IMR-90 (cell line): ENCODE measurements at regions not wholly inside any gene's neighbourhood (a gene's known extent, or its start where the extent isn't known, plus 50 kb on each side); places are given as distances from the start of the nearest gene placed in this dataset.

Source experiments
- ATAC-seq: fragments of 200-7000 bp; cut with Tn5 transposase; 2 replicates; pipeline ENCODE4 v1.9.1; 2020; ENCODE audit warnings: low read depth, mild to moderate bottlenecking, moderate library complexity
- BruUV-seq: library from RNA; stranded (reverse); fragments of 400-500 nt; replicated peaks from 2 replicates; lab custom pipeline; 2021; lab: Mats Ljungman, UMichigan
- CTCF ChIA-PET: fragments of 300-600 bp; formaldehyde crosslinking; extraction: SDS; loops from one replicate; lab custom pipeline; 2021; ENCODE audit warnings: antibody characterized with exemption; lab: Yijun Ruan, JAX
- POLR2A ChIA-PET: fragments of 300-600 bp; sonication (Branson Sonifier 250); formaldehyde crosslinking; loops from one replicate; lab custom pipeline; 2022; ENCODE audit warnings: antibody characterized with exemption; ENCODE audit not compliant: unreplicated experiment; lab: Charles Lee
- DNase-seq: peaks from one replicate; pipeline ENCODE4 v3.0.0; 2013
- H2AFZ ChIP-seq: replicated peaks from 2 replicates; pipeline ENCODE3; 2013; ENCODE audit warnings: low read length, mild to moderate bottlenecking; ENCODE audit not compliant: poor library complexity
- H2AK5ac ChIP-seq: 2 replicates; pipeline ENCODE4 v1.6.1; 2013; ENCODE audit warnings: low read depth, low read length, inconsistent platforms
- H2AK9ac ChIP-seq: replicated peaks from 2 replicates; pipeline ENCODE3; 2013; ENCODE audit warnings: mild to moderate bottlenecking, low read depth, low read length, moderate library complexity; ENCODE audit not compliant: poor library complexity
- H2BK120ac ChIP-seq: 2 replicates; pipeline ENCODE4 v1.6.1; 2013; ENCODE audit warnings: low read depth, low read length, inconsistent platforms
- H2BK15ac ChIP-seq: 3 replicates; pipeline ENCODE4 v1.6.1; 2013; ENCODE audit warnings: low read depth, low read length, inconsistent platforms
- H2BK20ac ChIP-seq: 2 replicates; pipeline ENCODE4 v1.6.1; 2013; ENCODE audit warnings: low read depth, mild to moderate bottlenecking, inconsistent platforms, low read length, moderate library complexity
- H2BK5ac ChIP-seq: 2 replicates; pipeline ENCODE4 v1.6.1; 2013; ENCODE audit warnings: mild to moderate bottlenecking, low read depth, low read length, inconsistent platforms; ENCODE audit not compliant: poor library complexity, severe bottlenecking
- H3K14ac ChIP-seq: replicated peaks from 2 replicates; pipeline ENCODE4 v1.6.1; 2013; ENCODE audit warnings: low read depth, low read length, inconsistent platforms
- H3K18ac ChIP-seq: 2 replicates; pipeline ENCODE4 v1.6.1; 2013; ENCODE audit warnings: low read depth, low read length, control low read depth
- H3K23ac ChIP-seq: 2 replicates; pipeline ENCODE4 v1.6.1; 2013; ENCODE audit warnings: low read depth, low read length, inconsistent platforms
- H3K27ac ChIP-seq: 2 replicates; pipeline ENCODE4 v1.5.1; 2013; ENCODE audit warnings: mild to moderate bottlenecking, control low read depth, low read length; ENCODE audit not compliant: insufficient read depth
- H3K27me3 ChIP-seq: 2 replicates; pipeline ENCODE4 v1.6.1; 2013; ENCODE audit warnings: low read length; ENCODE audit not compliant: control insufficient read depth, insufficient read depth
- H3K36me3 ChIP-seq: 2 replicates; pipeline ENCODE4 v1.6.1; 2013; ENCODE audit warnings: low read length, mixed read lengths; ENCODE audit not compliant: control insufficient read depth, insufficient read depth
- H3K4ac ChIP-seq: 2 replicates; pipeline ENCODE4 v1.6.1; 2013; ENCODE audit warnings: low read depth, low read length, inconsistent platforms
- H3K4me1 ChIP-seq: 2 replicates; pipeline ENCODE4 v1.6.1; 2013; ENCODE audit warnings: low read length, mixed read lengths; ENCODE audit not compliant: control insufficient read depth, insufficient read depth
- H3K4me2 ChIP-seq: 2 replicates; pipeline ENCODE4 v1.6.1; 2013; ENCODE audit warnings: low read depth, mild to moderate bottlenecking, control low read depth, low read length, moderate library complexity
- H3K4me3 ChIP-seq: 2 replicates; pipeline ENCODE4 v1.5.1; 2013; ENCODE audit warnings: low read depth, mild to moderate bottlenecking, control low read depth, low read length, moderate library complexity; ENCODE audit not compliant: insufficient read depth
- H3K56ac ChIP-seq: 2 replicates; pipeline ENCODE4 v1.6.1; 2013; ENCODE audit warnings: low read length, inconsistent platforms; ENCODE audit not compliant: insufficient read depth; ENCODE audit errors: extremely low read depth
- H3K79me1 ChIP-seq, 2 experiments: 2 replicates each; pipeline ENCODE4 v1.6.1; 2013; ENCODE audit warnings: low read length in 2 of 2, inconsistent platforms in 1 of 2, low read depth in 1 of 2
- H3K9ac ChIP-seq: 2 replicates; pipeline ENCODE4 v1.6.1; 2013; ENCODE audit warnings: low read depth, low read length, control low read depth
- H3K9me1 ChIP-seq: 2 replicates; pipeline ENCODE4 v1.6.1; 2013; ENCODE audit warnings: low read length, inconsistent platforms; ENCODE audit not compliant: insufficient read depth
- H3K9me3 ChIP-seq: 2 replicates; pipeline ENCODE4 v1.6.1; 2013; ENCODE audit warnings: low read length; ENCODE audit not compliant: control insufficient read depth, insufficient read depth
- H4K20me1 ChIP-seq: 2 replicates; pipeline ENCODE4 v1.6.1; 2013; ENCODE audit warnings: low read length, inconsistent platforms; ENCODE audit not compliant: insufficient read depth
- H4K5ac ChIP-seq: 2 replicates; pipeline ENCODE4 v1.6.1; 2013; ENCODE audit warnings: mild to moderate bottlenecking, low read depth, low read length, control low read depth
- H4K8ac ChIP-seq, 2 experiments: 2 replicates each; pipeline ENCODE4 v1.6.1; 2013; ENCODE audit warnings: low read depth in 2 of 2, low read length in 2 of 2, control low read depth in 1 of 2, inconsistent platforms in 1 of 2
- H4K91ac ChIP-seq: 2 replicates; pipeline ENCODE4 v1.6.1; 2013; ENCODE audit warnings: low read depth, low read length, inconsistent platforms; ENCODE audit not compliant: insufficient read depth
- BHLHE40 ChIP-seq: fragments of 150-350 bp; IDR thresholded peaks from 2 replicates; pipeline ENCODE4 v1.6.1; 2016; ENCODE audit warnings: mild to moderate bottlenecking, low read depth, low read length
- MAFK ChIP-seq: IDR thresholded peaks from 2 replicates; pipeline ENCODE4 v1.6.1; 2012; ENCODE audit warnings: low read depth, low read length, improper control_type of control experiment
- POLR2A ChIP-seq: IDR thresholded peaks from 2 replicates; pipeline ENCODE4 v1.6.1; 2012; ENCODE audit warnings: mild to moderate bottlenecking, low read depth, low read length
- SMC3 ChIP-seq: fragments of 150-350 bp; IDR thresholded peaks from 2 replicates; pipeline ENCODE4 v1.6.1; 2016; ENCODE audit warnings: low read depth, mild to moderate bottlenecking, antibody characterized with exemption, low read length, moderate library complexity
- WGBS, 2 experiments: methylation state at CpG; one replicate each; pipeline versions ENCODE4 v1.1.5 to v1.1.7; 2013; ENCODE audit warnings: missing lambda C conversion rate in 2 of 2; ENCODE audit not compliant: insufficient read length in 1 of 2; ENCODE audit errors: extremely low coverage in 2 of 2; 5-methylcytosine and 5-hydroxymethylcytosine counted together
- dilution Hi-C: fragments of 300-500 bp; cut with HindIII; formaldehyde crosslinking; loops from one replicate; pipeline ENCODE4 v1.14.3; 2018; ENCODE audit warnings: low sequenced_read_pairs; ENCODE audit not compliant: unreplicated experiment
- in situ Hi-C: fragments of 300-500 bp; cut with MboI; formaldehyde crosslinking; loops from 3 replicates; pipeline ENCODE4 v1.14.3; 2019; ENCODE audit warnings: low sequenced_read_pairs, inconsistent platforms, mixed read lengths
- intact Hi-C: fragments of 100-400 bp; cut with micrococcal nuclease; formaldehyde crosslinking; loops from 2 replicates; pipeline ENCODE4 v1.10.0; 2022
- TF ChIP-seq, protein P1 (sequence below): fragments of 150-350 bp; IDR thresholded peaks from 2 replicates; pipeline ENCODE4 v1.6.1; 2017; ENCODE audit warnings: mild to moderate bottlenecking, antibody characterized with exemption, low read length, low read depth

- Histone ChIP-seq H2BK20ac (no peak overlapping the region), H4K20me1 (no peaks in the 10 kb centered on the region), H3K4ac (no peak overlapping the region), H3K9me3 (no peaks in the 10 kb centered on the region), H3K23ac (no peak overlapping the region), H3K18ac (no peak overlapping the region), H3K4me1 (no peaks in the 10 kb centered on the region), H4K5ac (no peak overlapping the region), H3K79me1 (no peaks in the 10 kb centered on the region), H4K8ac (no peak overlapping the region), H2AFZ (no peak overlapping the region), H3K9me1 (no peaks in the 10 kb centered on the region), H2AK5ac (no peak overlapping the region), H2BK15ac (no peak overlapping the region), H2BK120ac (no peak overlapping the region), H3K56ac (no peak overlapping the region), H4K91ac (no peak overlapping the region), H3K27me3 (no peaks in the 10 kb centered on the region), H3K27ac (no peak overlapping the region), H3K9ac (no peak overlapping the region), H2BK5ac (no peak overlapping the region), H3K14ac (no peak overlapping the region), H3K4me2 (no peak overlapping the region), H2AK9ac (no peak overlapping the region), H3K36me3 (no peaks in the 10 kb centered on the region), H3K4me3 (no peak overlapping the region)
- ChIA-PET CTCF (no interaction called here), POLR2A (no interaction called here)
- dilution Hi-C loops = no loop called here
- no peak for ATAC-seq
- no CpG with 5 or more reads among the region's 4 CpGs for WGBS, 2 experiments
- no peak for DNase-seq
- intact Hi-C loops = no loop called here
- no TSS peak for BruUV-seq
- in situ Hi-C loops = no loop called here
- TF ChIP-seq, protein P1, sequence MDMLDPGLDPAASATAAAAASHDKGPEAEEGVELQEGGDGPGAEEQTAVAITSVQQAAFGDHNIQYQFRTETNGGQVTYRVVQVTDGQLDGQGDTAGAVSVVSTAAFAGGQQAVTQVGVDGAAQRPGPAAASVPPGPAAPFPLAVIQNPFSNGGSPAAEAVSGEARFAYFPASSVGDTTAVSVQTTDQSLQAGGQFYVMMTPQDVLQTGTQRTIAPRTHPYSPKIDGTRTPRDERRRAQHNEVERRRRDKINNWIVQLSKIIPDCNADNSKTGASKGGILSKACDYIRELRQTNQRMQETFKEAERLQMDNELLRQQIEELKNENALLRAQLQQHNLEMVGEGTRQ = no peak
- TF ChIP-seq SMC3 (no peak), BHLHE40 (no peak), POLR2A (no peak), MAFK (no peak)
These were observed 326.8 kb downstream of the RASEF start for GRCh38 chr9:82736126-82736525.
